Sigmoid colon (tissue), 6 donors: ENCODE measurements at regions not wholly inside any gene's neighbourhood (a gene's known extent, or its start where the extent isn't known, plus 50 kb on each side); places are given as distances from the start of the nearest gene placed in this dataset.

Experiments
- DNase-seq: peaks from one replicate; pipeline ENCODE4 v3.0.0-alpha.2; 2019
- H3K27ac ChIP-seq, 4 donors: fragments of 200-600 bp; sonication (generic); one replicate each; pipeline ENCODE4 v1.5.1; 2016 to 2019; ENCODE audit warnings: mild to moderate bottlenecking in 1 of 4
- H3K27me3 ChIP-seq, 3 donors: fragments of 200-600 bp; sonication (generic); one replicate each; pipeline ENCODE4 v1.5.1; 2019; ENCODE audit warnings: mild to moderate bottlenecking in 1 of 3
- H3K36me3 ChIP-seq, 4 donors: fragments of 200-600 bp; sonication (generic); one replicate each; pipeline ENCODE4 v1.5.1; 2016 to 2019
- H3K4me1 ChIP-seq, 4 donors: fragments of 200-600 bp; sonication (generic); one replicate each; pipeline ENCODE4 v1.5.1; 2017 to 2019
- H3K4me3 ChIP-seq, 4 donors: fragments of 200-600 bp; sonication (generic); one replicate each; pipeline ENCODE4 v1.5.1; 2017 to 2019; ENCODE audit warnings: mild to moderate bottlenecking in 2 of 4, moderate library complexity in 1 of 4
- H3K9me3 ChIP-seq, 4 donors: fragments of 200-600 bp in 3 of 4; sonication (generic) in 3 of 4; one replicate each; pipeline versions ENCODE4 v1.5.1 to v1.6.1; 2013 to 2019
- EP300 ChIP-seq, 4 donors: sonication (generic); formaldehyde crosslinking; IDR thresholded peaks; one replicate each; pipeline ENCODE4 v1.6.1; 2017; ENCODE audit warnings: antibody characterized with exemption in 4 of 4
- POLR2A ChIP-seq, 2 donors: fragments of 450-650 bp; IDR thresholded peaks; one replicate each; pipeline ENCODE4 v1.6.1; 2016; ENCODE audit warnings: antibody characterized with exemption in 2 of 2, mild to moderate bottlenecking in 2 of 2, moderate library complexity in 2 of 2
- POLR2AphosphoS5 ChIP-seq, 4 donors: sonication (generic); formaldehyde crosslinking; IDR thresholded peaks; one replicate each; pipeline ENCODE4 v1.6.1; 2017; ENCODE audit warnings: antibody characterized with exemption in 4 of 4
- WGBS, 2 donors: extraction: QIAGEN DNeasy Blood & Tissue Kit; methylation state at CpG; one replicate each; pipeline ENCODE4 v1.1.7; 2013; 5-methylcytosine and 5-hydroxymethylcytosine counted together
- intact Hi-C: fragments of 100-400 bp; cut with DNase I; formaldehyde crosslinking; loops from one replicate; pipeline ENCODE4 v1.15.1; 2023
- TF ChIP-seq, protein P1 (sequence below), 4 experiments: fragments of 450-650 bp in 3 of 4; fragments of 200-600 bp in 1 of 4; IDR thresholded peaks; one replicate each; pipeline ENCODE4 v1.5.1; 2016 to 2019; ENCODE audit warnings: antibody characterized with exemption in 4 of 4, mild to moderate bottlenecking in 3 of 4, moderate library complexity in 2 of 4
- donor health status: healthy with polysubstance abuse.
- donor health status: healthy.

- Histone ChIP-seq H3K9me3 (no peaks in the 10 kb centered on the region), H3K4me3 (no peak overlapping the region), H3K4me1 (peaks cover 0 to 10% (median 0%) of the 10 kb centered on the region in 4 donors), H3K27ac (no peak overlapping the region), H3K36me3 (no peaks in the 10 kb centered on the region), H3K27me3 (no peaks in the 10 kb centered on the region)
- WGBS, 2 donors = 79 to 89% methylated on average over 4 of the region's 4 CpGs
- DNase-seq = no peak
- intact Hi-C loops = no loop called here
- TF ChIP-seq POLR2A (IDR thresholded peaks at IDR 0.05) (no peak), POLR2AphosphoS5 (IDR thresholded peaks at IDR 0.05) (no peak), EP300 (IDR thresholded peaks at IDR 0.05) (no peak)
- TF ChIP-seq, protein P1, sequence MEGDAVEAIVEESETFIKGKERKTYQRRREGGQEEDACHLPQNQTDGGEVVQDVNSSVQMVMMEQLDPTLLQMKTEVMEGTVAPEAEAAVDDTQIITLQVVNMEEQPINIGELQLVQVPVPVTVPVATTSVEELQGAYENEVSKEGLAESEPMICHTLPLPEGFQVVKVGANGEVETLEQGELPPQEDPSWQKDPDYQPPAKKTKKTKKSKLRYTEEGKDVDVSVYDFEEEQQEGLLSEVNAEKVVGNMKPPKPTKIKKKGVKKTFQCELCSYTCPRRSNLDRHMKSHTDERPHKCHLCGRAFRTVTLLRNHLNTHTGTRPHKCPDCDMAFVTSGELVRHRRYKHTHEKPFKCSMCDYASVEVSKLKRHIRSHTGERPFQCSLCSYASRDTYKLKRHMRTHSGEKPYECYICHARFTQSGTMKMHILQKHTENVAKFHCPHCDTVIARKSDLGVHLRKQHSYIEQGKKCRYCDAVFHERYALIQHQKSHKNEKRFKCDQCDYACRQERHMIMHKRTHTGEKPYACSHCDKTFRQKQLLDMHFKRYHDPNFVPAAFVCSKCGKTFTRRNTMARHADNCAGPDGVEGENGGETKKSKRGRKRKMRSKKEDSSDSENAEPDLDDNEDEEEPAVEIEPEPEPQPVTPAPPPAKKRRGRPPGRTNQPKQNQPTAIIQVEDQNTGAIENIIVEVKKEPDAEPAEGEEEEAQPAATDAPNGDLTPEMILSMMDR (IDR thresholded peaks at IDR 0.05) = no peak
These were observed 233.1 kb downstream of the IRX1 start for GRCh38 chr5:3828761-3829160.

DNA sequence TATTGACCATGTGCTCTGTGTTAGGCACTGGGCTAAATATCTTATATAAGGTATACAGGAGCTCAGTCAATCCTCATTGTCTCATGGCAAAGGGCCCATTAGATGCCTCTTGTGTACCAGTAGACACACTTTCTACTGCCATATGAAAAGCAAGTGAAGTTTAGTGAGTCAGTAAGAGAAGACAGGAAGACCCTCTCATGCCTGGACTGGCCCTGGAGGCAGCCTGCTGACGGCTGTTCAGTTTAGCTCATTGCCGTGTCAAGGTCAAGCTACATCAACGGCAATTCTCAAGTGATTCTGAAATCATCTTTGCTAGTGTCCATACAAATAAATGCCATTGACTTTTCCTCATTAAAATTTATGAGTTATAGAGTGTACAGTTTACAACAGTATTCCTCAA, 237.9 kb downstream of the IRX1 start:
- intact Hi-C loops = no loop called here
- 48 to 67% methylated on average over 3 of the region's 3 CpGs for WGBS, 2 donors
- no peaks in the 10 kb centered on the region for H3K4me1 ChIP-seq
- no peaks in the 10 kb centered on the region for H3K36me3 ChIP-seq
- TF ChIP-seq, protein P1 (IDR thresholded peaks at IDR 0.05) = no peak
- TF ChIP-seq POLR2A (IDR thresholded peaks at IDR 0.05) = no peak
- no peak for TF ChIP-seq POLR2AphosphoS5 (IDR thresholded peaks at IDR 0.05)
- TF ChIP-seq EP300 (IDR thresholded peaks at IDR 0.05) = no peak
- no peak overlapping the region for H3K27ac ChIP-seq
- H3K4me3 ChIP-seq = no peak overlapping the region
- H3K27me3 ChIP-seq = no peaks in the 10 kb centered on the region
- H3K9me3 ChIP-seq = peaks cover 0 to 4% (median 0%) of the 10 kb centered on the region in 4 donors
- DNase-seq = no peak

GRCh38 chr5:3835811-3836210, 240.2 kb downstream of the IRX1 start:
- 64 to 70% methylated on average over 8 of the region's 8 CpGs for WGBS, 2 donors

DNA sequence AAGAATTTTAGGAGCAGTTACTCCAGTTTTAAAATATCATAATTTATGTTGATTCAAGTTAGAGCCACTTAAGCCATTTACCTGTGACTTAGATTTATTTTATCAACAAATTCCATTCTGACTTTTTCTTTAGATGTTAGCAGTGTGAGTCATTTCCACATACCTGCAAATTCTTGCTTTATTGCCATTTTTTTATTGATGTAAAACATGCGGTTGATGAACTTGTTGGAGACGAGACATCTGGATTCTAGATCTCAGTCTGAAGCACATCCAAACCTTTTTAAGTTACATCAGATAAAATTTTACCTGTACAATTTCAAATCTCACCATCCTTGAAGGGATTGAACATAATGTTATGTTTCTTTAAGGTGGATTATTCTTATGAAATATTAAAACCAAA, 240.9 kb downstream of the IRX1 start:
- intact Hi-C loops = no loop called here
- Histone ChIP-seq H3K4me3 (no peak overlapping the region), H3K9me3 (peaks cover 0 to 4% (median 0%) of the 10 kb centered on the region in 4 donors), H3K27me3 (no peaks in the 10 kb centered on the region), H3K36me3 (no peaks in the 10 kb centered on the region), H3K27ac (no peak overlapping the region), H3K4me1 (no peaks in the 10 kb centered on the region)
- DNase-seq = no peak
- 55 to 78% methylated on average over 2 of the region's 2 CpGs for WGBS, 2 donors
- no peak for TF ChIP-seq EP300 (IDR thresholded peaks at IDR 0.05)
- no peak for TF ChIP-seq POLR2AphosphoS5 (IDR thresholded peaks at IDR 0.05)
- TF ChIP-seq, protein P1 (IDR thresholded peaks at IDR 0.05) = no peak
- TF ChIP-seq POLR2A (IDR thresholded peaks at IDR 0.05) = no peak

More at GRCh38 chr5:3835811-3836210, 240.2 kb downstream of the IRX1 start:
- H3K4me3 ChIP-seq = no peak overlapping the region
- H3K27ac ChIP-seq = no peak overlapping the region
- no peak for DNase-seq
- H3K9me3 ChIP-seq = peaks cover 0 to 4% (median 0%) of the 10 kb centered on the region in 4 donors
- intact Hi-C loops = no loop called here
- TF ChIP-seq EP300 (IDR thresholded peaks at IDR 0.05) (no peak), POLR2A (IDR thresholded peaks at IDR 0.05) (no peak), POLR2AphosphoS5 (IDR thresholded peaks at IDR 0.05) (no peak)
- TF ChIP-seq, protein P1 (IDR thresholded peaks at IDR 0.05) = no peak
- no peaks in the 10 kb centered on the region for H3K4me1 ChIP-seq
- no peaks in the 10 kb centered on the region for H3K27me3 ChIP-seq
- no peaks in the 10 kb centered on the region for H3K36me3 ChIP-seq

- no peaks in the 10 kb centered on the region for H3K27me3 ChIP-seq
- no peaks in the 10 kb centered on the region for H3K36me3 ChIP-seq
- H3K4me3 ChIP-seq = no peak overlapping the region
- no peaks in the 10 kb centered on the region for H3K4me1 ChIP-seq
- intact Hi-C loops = no loop called here
- no peak for DNase-seq
- 51 to 63% methylated on average over 4 of the region's 4 CpGs for WGBS, 2 donors
- TF ChIP-seq POLR2A (IDR thresholded peaks at IDR 0.05) = no peak
- TF ChIP-seq, protein P1 (IDR thresholded peaks at IDR 0.05) = no peak
- TF ChIP-seq EP300 (IDR thresholded peaks at IDR 0.05) = no peak
- TF ChIP-seq POLR2AphosphoS5 (IDR thresholded peaks at IDR 0.05) = no peak
- H3K9me3 ChIP-seq = peaks cover 0 to 4% (median 0%) of the 10 kb centered on the region in 4 donors
- no peak overlapping the region for H3K27ac ChIP-seq
These were observed 241.9 kb downstream of the IRX1 start for GRCh38 chr5:3837506-3837905.
